ENCODE measurements at regions not wholly inside any gene's neighbourhood (a gene's known extent, or its start where the extent isn't known, plus 50 kb on each side); places are given as distances from the start of the nearest gene placed in this dataset.

GRCh38 chr13:18995259-18995873, 186.3 kb downstream of the TUBA3C start:
- H3K4me3 ChIP-seq (ENCODE audit: low read length), result no peak overlapping the region
- no peaks in the 10 kb centered on the region for H3K4me1 ChIP-seq (ENCODE audit: low read length)
- no peak overlapping the region for H2AFZ ChIP-seq (ENCODE audit: low read depth, low read length)
- no peak overlapping the region for H3K4me2 ChIP-seq (ENCODE audit: low read length)
- no peak overlapping the region for H3K9ac ChIP-seq (ENCODE audit: low read length)
- no peaks in the 10 kb centered on the region for H3K36me3 ChIP-seq (replicated peaks; ENCODE audit: low read depth, low read length)
- H3K79me2 ChIP-seq (ENCODE audit: low read length), result no peaks in the 10 kb centered on the region
- no peaks in the 10 kb centered on the region for H3K27me3 ChIP-seq (ENCODE audit: low read depth, low read length)
- no peak overlapping the region for H3K27ac ChIP-seq (ENCODE audit: low read length)
- TF ChIP-seq CTCF (IDR thresholded peaks at IDR 0.05; ENCODE audit: low read depth, low read length), result no peak
- TF ChIP-seq EZH2phosphoT487 (IDR thresholded peaks at IDR 0.05; ENCODE audit: low read depth), result no peak
- peaks cover 19% of the 10 kb centered on the region; the same call in 1 of the 2 replicates for H3K9me3 ChIP-seq (ENCODE audit: insufficient read depth, low read length)
- H4K20me1 ChIP-seq (ENCODE audit: insufficient read depth, low read length), result no peaks in the 10 kb centered on the region

DNA sequence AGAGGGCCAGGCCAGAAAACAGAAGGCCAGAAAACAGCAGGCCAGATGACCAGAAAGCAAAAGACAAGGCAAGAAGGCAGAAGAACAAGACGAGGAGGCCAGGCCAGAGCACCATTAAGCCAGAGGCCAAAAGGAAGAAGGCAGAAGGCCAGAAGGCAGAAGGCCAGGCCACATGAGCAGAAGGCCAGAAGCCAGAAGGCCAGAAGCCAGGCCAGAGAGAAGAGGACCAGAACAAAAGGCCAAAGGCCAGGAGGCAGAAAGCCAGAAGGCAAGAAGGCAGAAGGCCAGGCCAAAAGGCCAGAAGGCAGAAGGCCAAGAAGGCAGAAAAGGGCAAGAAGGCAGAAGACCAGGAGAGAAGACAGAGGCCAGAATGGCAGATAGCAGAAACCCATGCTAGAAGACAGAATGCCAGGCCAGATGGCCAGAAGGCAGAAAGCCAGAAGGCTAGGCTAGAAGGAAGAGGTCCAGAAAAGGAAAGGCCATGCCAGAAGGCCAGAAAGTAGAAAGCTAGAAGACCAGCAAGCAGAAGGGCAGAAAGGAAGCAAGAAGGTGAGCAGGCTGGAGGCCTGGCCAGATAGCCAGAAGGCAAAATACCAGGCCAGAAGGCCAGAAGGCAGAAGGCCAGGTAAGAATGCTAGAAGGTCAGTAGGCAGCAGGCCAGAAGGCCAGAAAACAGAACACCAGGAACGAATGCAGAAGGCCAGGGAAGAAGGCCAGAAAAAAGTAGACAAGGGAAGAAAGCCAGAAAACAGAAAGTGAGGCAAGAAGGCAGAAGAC, 187.6 kb downstream of the TUBA3C start:
- Histone ChIP-seq H3K4me3 (ENCODE audit: low read length) (no peak overlapping the region), H3K27ac (ENCODE audit: low read length) (no peak overlapping the region), H2AFZ (ENCODE audit: low read depth, low read length) (no peak overlapping the region), H3K9ac (ENCODE audit: low read length) (no peak overlapping the region), H3K79me2 (ENCODE audit: low read length) (no peaks in the 10 kb centered on the region), H4K20me1 (ENCODE audit: insufficient read depth, low read length) (no peaks in the 10 kb centered on the region), H3K27me3 (ENCODE audit: low read depth, low read length) (no peaks in the 10 kb centered on the region), H3K4me2 (ENCODE audit: low read length) (no peak overlapping the region), H3K4me1 (ENCODE audit: low read length) (no peaks in the 10 kb centered on the region), H3K36me3 (replicated peaks; ENCODE audit: low read depth, low read length) (no peaks in the 10 kb centered on the region), H3K9me3 (ENCODE audit: insufficient read depth, low read length) (peaks cover 19% of the 10 kb centered on the region; the same call in 1 of the 2 replicates)
- TF ChIP-seq CTCF (IDR thresholded peaks at IDR 0.05; ENCODE audit: low read depth, low read length) (no peak), EZH2phosphoT487 (IDR thresholded peaks at IDR 0.05; ENCODE audit: low read depth) (no peak)

DNA sequence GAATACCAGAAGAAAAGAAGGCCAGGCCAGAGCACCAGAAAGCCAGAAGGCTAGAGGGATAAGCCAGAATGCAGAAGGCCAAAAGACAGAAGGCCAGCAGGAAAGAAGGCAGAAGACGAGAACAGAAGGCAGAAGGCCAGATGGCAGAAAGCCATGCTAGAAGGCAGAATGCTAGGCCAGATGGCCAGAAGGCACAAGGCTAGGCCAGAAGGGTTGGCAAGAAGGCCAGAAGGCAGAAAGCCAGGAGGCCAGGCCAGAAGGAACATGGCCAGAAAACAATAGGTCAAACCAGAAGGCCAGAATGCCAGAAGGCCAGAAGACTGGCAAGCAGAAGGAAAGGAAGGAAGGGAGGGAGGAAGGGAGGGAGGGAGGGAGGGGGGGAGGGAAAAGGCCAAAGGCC, 188.8 kb downstream of the TUBA3C start:
- Histone ChIP-seq H3K27ac (ENCODE audit: low read length) (no peak overlapping the region), H2AFZ (ENCODE audit: low read depth, low read length) (no peak overlapping the region), H3K79me2 (ENCODE audit: low read length) (no peaks in the 10 kb centered on the region), H4K20me1 (ENCODE audit: insufficient read depth, low read length) (no peaks in the 10 kb centered on the region), H3K9ac (ENCODE audit: low read length) (no peak overlapping the region), H3K4me1 (ENCODE audit: low read length) (no peaks in the 10 kb centered on the region), H3K9me3 (ENCODE audit: insufficient read depth, low read length) (peaks cover 19% of the 10 kb centered on the region; the same call in 1 of the 2 replicates), H3K36me3 (replicated peaks; ENCODE audit: low read depth, low read length) (no peaks in the 10 kb centered on the region), H3K27me3 (ENCODE audit: low read depth, low read length) (no peaks in the 10 kb centered on the region), H3K4me3 (ENCODE audit: low read length) (no peak overlapping the region), H3K4me2 (ENCODE audit: low read length) (no peak overlapping the region)
- TF ChIP-seq CTCF (IDR thresholded peaks at IDR 0.05; ENCODE audit: low read depth, low read length) (no peak), EZH2phosphoT487 (IDR thresholded peaks at IDR 0.05; ENCODE audit: low read depth) (no peak)

GRCh38 chr13:18991060-18991459, 190.6 kb downstream of the TUBA3C start:
- Histone ChIP-seq H3K27ac (ENCODE audit: low read length) (no peak overlapping the region), H3K9me3 (ENCODE audit: insufficient read depth, low read length) (peaks cover 19% of the 10 kb centered on the region; the same call in 1 of the 2 replicates), H2AFZ (ENCODE audit: low read depth, low read length) (no peak overlapping the region), H3K27me3 (ENCODE audit: low read depth, low read length) (no peaks in the 10 kb centered on the region), H3K79me2 (ENCODE audit: low read length) (no peaks in the 10 kb centered on the region), H3K4me1 (ENCODE audit: low read length) (no peaks in the 10 kb centered on the region), H3K36me3 (replicated peaks; ENCODE audit: low read depth, low read length) (no peaks in the 10 kb centered on the region), H3K4me2 (ENCODE audit: low read length) (no peak overlapping the region), H3K9ac (ENCODE audit: low read length) (no peak overlapping the region), H4K20me1 (ENCODE audit: insufficient read depth, low read length) (no peaks in the 10 kb centered on the region), H3K4me3 (ENCODE audit: low read length) (no peak overlapping the region)
- TF ChIP-seq EZH2phosphoT487 (IDR thresholded peaks at IDR 0.05; ENCODE audit: low read depth) (no peak), CTCF (IDR thresholded peaks at IDR 0.05; ENCODE audit: low read depth, low read length) (no peak)
